ENCODE measurements at regions not wholly inside any gene's neighbourhood (a gene's known extent, or its start where the extent isn't known, plus 50 kb on each side); places are given as distances from the start of the nearest gene placed in this dataset.

DNA sequence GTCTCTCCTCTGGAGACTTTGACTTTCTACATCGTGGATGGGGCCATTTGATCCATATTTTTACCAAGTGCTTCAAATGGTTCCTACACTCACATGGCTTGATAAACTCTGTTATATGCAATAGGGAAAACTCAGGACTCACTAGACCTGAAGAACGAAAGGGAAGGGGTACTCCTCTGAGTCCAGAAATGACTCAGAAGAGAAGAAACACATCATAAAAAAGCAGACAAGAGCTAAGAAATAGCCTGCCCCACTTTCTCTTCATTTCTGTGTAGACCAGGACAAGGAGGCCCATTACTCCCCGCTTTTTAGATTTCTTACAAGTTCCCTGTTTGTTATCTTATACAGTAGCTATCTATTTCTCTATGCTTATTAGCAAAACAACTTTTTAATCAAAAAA, 369.8 kb upstream of the ARID1B start:
- no peak overlapping the region for H3K4me3 ChIP-seq (ENCODE audit: low read depth in 1 of 2, low read length in 1 of 2)
- no peaks in the 10 kb centered on the region for H3K9me3 ChIP-seq
- no peaks in the 10 kb centered on the region for H3K27me3 ChIP-seq
- no peak overlapping the region for H3K27ac ChIP-seq
- H3K36me3 ChIP-seq, result no peaks in the 10 kb centered on the region
- no peaks in the 10 kb centered on the region for H3K4me1 ChIP-seq (ENCODE audit: control insufficient read depth in 1 of 2, insufficient read depth in 1 of 2, low read depth in 1 of 2, low read length in 1 of 2)
- TF ChIP-seq, protein P1, sequence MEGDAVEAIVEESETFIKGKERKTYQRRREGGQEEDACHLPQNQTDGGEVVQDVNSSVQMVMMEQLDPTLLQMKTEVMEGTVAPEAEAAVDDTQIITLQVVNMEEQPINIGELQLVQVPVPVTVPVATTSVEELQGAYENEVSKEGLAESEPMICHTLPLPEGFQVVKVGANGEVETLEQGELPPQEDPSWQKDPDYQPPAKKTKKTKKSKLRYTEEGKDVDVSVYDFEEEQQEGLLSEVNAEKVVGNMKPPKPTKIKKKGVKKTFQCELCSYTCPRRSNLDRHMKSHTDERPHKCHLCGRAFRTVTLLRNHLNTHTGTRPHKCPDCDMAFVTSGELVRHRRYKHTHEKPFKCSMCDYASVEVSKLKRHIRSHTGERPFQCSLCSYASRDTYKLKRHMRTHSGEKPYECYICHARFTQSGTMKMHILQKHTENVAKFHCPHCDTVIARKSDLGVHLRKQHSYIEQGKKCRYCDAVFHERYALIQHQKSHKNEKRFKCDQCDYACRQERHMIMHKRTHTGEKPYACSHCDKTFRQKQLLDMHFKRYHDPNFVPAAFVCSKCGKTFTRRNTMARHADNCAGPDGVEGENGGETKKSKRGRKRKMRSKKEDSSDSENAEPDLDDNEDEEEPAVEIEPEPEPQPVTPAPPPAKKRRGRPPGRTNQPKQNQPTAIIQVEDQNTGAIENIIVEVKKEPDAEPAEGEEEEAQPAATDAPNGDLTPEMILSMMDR (IDR thresholded peaks at IDR 0.05), result no peak

DNA sequence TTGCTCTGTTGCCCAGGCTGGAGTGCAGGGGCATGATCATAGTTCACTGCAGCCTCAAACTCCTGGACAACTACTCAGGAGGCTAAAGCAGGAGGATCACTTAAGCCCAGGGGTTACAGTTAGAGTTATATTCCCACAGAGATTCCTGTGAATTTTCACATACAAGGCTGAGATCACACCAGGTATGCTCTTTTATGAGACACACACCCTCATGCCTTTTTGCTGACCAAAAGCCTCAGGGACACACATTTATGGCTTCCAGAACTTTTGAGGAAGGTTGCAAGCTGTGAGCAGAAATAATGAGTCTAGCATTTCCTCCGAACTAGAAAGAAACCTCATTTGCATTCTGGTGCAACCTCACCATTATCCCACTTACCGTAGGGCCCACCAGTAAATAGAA, 370.5 kb upstream of the ARID1B start:
- no peaks in the 10 kb centered on the region for H3K27me3 ChIP-seq
- no peaks in the 10 kb centered on the region for H3K9me3 ChIP-seq
- H3K4me1 ChIP-seq (ENCODE audit: control insufficient read depth in 1 of 2, insufficient read depth in 1 of 2, low read depth in 1 of 2, low read length in 1 of 2), result no peaks in the 10 kb centered on the region
- H3K4me3 ChIP-seq (ENCODE audit: low read depth in 1 of 2, low read length in 1 of 2), result no peak overlapping the region
- TF ChIP-seq, protein P1 (IDR thresholded peaks at IDR 0.05), result no peak
- no peak overlapping the region for H3K27ac ChIP-seq
- no peaks in the 10 kb centered on the region for H3K36me3 ChIP-seq

DNA sequence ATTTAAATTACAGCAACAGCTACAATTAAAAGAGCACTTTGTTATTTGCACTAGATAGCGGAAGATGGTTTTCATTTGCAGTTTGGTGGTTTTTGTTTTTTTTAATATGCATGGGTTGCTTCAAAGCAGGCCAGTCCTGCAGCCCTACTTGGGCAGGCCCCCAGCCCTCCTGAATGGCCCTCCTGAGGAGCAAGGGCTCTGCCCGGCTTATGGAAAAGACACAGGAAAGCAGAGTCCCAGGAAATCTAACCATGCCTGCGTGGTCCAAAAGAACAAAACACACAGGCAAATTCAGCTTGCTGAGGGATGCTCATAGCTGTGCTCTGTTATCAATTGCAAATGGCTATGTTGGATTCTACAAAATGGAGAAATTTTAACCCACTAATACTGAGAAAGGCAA, 371.1 kb upstream of the ARID1B start:
- Histone ChIP-seq H3K4me3 (ENCODE audit: low read depth in 1 of 2, low read length in 1 of 2) (no peak overlapping the region), H3K9me3 (no peaks in the 10 kb centered on the region), H3K27ac (no peak overlapping the region), H3K27me3 (no peaks in the 10 kb centered on the region), H3K36me3 (no peaks in the 10 kb centered on the region), H3K4me1 (ENCODE audit: control insufficient read depth in 1 of 2, insufficient read depth in 1 of 2, low read depth in 1 of 2, low read length in 1 of 2) (no peaks in the 10 kb centered on the region)
- TF ChIP-seq, protein P1 (IDR thresholded peaks at IDR 0.05), result no peak

DNA sequence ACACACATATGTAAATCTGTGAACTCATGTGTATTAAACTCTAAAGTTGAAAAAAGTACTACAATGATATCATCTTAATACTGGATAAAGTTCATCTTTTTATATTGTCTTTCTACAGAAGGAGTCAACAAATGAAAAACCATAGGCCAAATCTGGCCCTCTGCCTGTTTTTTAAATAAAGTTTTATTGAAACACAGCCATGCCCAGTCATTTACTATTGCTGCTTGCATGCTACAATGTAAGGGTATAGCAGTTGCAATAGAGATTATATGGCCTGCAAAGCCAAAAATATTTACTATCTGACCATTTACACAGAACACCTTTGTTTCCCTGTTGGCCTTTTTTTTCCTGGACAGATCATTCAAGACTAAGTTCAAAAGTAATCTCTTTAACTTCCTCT, 374.6 kb upstream of the ARID1B start:
- TF ChIP-seq, protein P1 (IDR thresholded peaks at IDR 0.05), result no peak
- H3K9me3 ChIP-seq, result no peaks in the 10 kb centered on the region
- H3K4me1 ChIP-seq (ENCODE audit: control insufficient read depth in 1 of 2, insufficient read depth in 1 of 2, low read depth in 1 of 2, low read length in 1 of 2), result no peaks in the 10 kb centered on the region
- no peaks in the 10 kb centered on the region for H3K36me3 ChIP-seq
- no peak overlapping the region for H3K27ac ChIP-seq
- H3K4me3 ChIP-seq (ENCODE audit: low read depth in 1 of 2, low read length in 1 of 2), result no peak overlapping the region
- peaks cover 6% of the 10 kb centered on the region for H3K27me3 ChIP-seq

DNA sequence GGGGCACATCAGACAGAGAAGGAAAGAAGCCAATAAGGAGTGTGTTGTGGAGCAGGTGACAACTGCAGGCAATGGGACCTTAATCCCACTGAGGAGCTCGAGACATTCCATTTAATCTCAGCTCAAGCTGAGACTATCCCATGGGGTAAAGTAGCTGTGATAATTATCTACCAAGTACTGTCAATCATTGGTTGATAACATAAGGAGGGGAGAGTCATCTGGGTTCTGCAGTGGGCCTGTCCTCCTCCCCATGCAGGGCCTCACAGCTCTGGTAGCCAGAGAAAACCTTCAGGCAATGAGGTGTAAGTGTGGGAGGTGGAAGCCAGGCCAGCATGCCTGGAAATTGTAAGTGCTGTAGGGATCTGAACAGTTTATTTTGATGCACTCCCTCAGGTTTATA, 375.0 kb upstream of the ARID1B start:
- Histone ChIP-seq H3K36me3 (no peaks in the 10 kb centered on the region), H3K4me1 (ENCODE audit: control insufficient read depth in 1 of 2, insufficient read depth in 1 of 2, low read depth in 1 of 2, low read length in 1 of 2) (no peaks in the 10 kb centered on the region), H3K4me3 (ENCODE audit: low read depth in 1 of 2, low read length in 1 of 2) (no peak overlapping the region), H3K27ac (no peak overlapping the region), H3K9me3 (no peaks in the 10 kb centered on the region), H3K27me3 (peaks cover 10% of the 10 kb centered on the region)
- TF ChIP-seq, protein P1 (IDR thresholded peaks at IDR 0.05), result no peak

DNA sequence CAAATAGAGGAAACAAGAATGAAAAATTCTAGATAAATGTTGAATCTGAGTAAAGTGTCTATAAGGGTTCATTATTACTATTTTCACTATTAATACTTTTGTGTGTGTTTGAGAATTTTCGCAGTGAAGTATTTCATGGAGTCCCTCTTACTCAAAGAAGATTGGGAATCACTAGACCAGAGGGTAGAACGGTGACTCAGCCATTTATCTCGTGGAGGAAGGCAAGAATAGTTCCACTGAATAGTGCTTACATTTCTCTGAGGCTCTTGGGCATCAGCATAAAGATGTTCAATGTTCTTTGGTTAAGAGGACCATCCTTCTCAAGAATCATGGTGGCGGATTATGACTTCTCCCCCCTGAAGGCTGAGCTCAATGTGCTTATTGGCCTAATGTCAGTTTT, 376.7 kb upstream of the ARID1B start:
- TF ChIP-seq, protein P1 (IDR thresholded peaks at IDR 0.05), result no peak
- H3K4me1 ChIP-seq (ENCODE audit: control insufficient read depth in 1 of 2, insufficient read depth in 1 of 2, low read depth in 1 of 2, low read length in 1 of 2), result no peaks in the 10 kb centered on the region
- H3K9me3 ChIP-seq, result no peaks in the 10 kb centered on the region
- no peak overlapping the region for H3K4me3 ChIP-seq (ENCODE audit: low read depth in 1 of 2, low read length in 1 of 2)
- H3K36me3 ChIP-seq, result no peaks in the 10 kb centered on the region
- no peak overlapping the region for H3K27ac ChIP-seq
- peaks cover 26% of the 10 kb centered on the region for H3K27me3 ChIP-seq
